ENCODE measurements at regions not wholly inside any gene's neighbourhood (a gene's known extent, or its start where the extent isn't known, plus 50 kb on each side); places are given as distances from the start of the nearest gene placed in this dataset.

DNA sequence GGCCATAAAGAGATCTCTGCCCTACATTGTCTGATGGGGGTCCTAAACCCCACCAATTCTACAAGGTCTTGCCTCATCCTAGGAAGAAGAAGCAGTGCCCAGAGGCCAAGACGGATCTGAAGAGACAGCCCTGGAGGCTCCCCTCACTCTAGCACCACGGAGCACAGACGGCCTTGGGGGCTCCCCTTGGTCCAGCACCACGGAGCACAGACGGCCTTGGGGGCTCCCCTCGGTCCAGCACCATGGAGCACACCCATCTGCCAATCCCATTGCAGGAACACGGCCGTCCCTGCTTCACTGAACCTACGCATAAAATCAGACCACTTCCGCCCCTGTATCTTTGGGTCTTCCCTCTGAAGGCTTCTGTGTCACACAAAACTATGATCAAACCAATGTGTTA lies 215.1 kb upstream of the SALL3 start:
- TF ChIP-seq EZH2phosphoT487 (IDR thresholded peaks at IDR 0.05; ENCODE audit: insufficient read depth, low read depth): no peak
- TF ChIP-seq EZH2 (IDR thresholded peaks at IDR 0.05; ENCODE audit: insufficient read depth, poor library complexity, severe bottlenecking): no peak
